ENCODE measurements at regions not wholly inside any gene's neighbourhood (a gene's known extent, or its start where the extent isn't known, plus 50 kb on each side); places are given as distances from the start of the nearest gene placed in this dataset.

DNA sequence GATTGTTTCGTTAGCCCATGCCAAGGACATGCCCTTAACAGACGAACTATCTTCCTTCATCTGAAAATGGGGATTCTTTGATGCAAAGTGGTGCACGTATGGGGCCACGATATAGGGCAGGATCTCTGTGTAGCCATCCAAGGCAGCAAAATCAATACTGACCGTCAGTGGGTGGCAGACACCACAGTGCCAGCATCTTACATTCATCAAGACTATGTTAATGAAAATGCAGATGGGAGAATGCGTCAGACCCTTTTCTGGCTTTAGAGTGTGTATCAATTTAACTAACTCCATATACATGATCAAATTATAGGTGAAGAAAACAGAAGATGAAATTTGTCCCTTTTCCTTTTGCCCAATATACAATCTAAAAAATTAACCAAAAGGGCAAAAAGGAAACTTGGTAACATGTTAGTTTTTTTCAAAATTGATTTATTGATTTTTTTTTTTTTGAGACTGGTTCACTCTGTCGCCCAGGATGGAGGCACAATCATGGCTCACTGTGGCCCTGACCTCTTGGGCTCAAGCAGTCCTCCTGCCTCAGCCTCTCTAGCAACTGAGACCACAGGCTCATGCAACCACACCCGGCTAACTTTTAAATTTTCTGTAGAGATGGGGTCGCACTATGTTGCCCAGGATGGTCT, 169.2 kb upstream of the SPRY4 start:
- TF ChIP-seq CTCF (IDR thresholded peaks at IDR 0.05) (no peak), POLR2A (IDR thresholded peaks at IDR 0.05) (no peak)

Data from heart left ventricle (tissue), 13 donors.